Coronary artery (tissue), 2 donors: ENCODE measurements at regions not wholly inside any gene's neighbourhood (a gene's known extent, or its start where the extent isn't known, plus 50 kb on each side); places are given as distances from the start of the nearest gene placed in this dataset.

Experiments used
- DNase-seq: peaks from one replicate; pipeline ENCODE4 v3.0.0-alpha.2; 2017; ENCODE audit warnings: low spot score
- H3K27ac ChIP-seq, 2 donors: fragments of 200-600 bp; sonication (generic); one replicate each; pipeline ENCODE4 v1.5.1; 2016 to 2019
- H3K4me3 ChIP-seq: fragments of 200-600 bp; sonication (generic); 2 replicates; pipeline ENCODE4 v1.5.1; 2016; ENCODE audit warnings: mild to moderate bottlenecking, moderate library complexity
- TF ChIP-seq, protein P1 (sequence below): fragments of 200-600 bp; sonication (generic); IDR thresholded peaks from one replicate; pipeline ENCODE4 v1.5.1; 2019; ENCODE audit warnings: antibody characterized with exemption

DNA sequence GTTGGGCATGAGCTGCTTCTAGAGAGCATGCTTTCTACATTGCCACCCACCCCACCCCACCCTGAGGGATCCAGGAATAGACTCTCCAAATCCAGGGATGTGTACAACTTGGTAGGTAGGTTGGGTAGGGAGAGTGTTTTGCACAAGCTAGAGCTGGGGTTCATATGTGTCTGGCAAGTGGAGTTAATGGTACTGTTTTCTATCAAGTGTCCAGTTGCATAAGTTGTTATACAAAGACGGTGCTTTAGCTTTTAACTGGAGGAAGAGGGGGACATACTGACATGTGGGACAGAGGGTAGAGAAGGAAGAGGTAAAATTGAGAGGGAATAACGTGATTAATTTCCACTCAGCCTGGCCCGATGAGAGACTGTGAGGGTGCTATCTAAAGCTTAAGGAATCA lies 51.0 kb upstream of the TNC start:
- Histone ChIP-seq H3K27ac (no peak overlapping the region), H3K4me3 (no peak overlapping the region)
- TF ChIP-seq, protein P1, sequence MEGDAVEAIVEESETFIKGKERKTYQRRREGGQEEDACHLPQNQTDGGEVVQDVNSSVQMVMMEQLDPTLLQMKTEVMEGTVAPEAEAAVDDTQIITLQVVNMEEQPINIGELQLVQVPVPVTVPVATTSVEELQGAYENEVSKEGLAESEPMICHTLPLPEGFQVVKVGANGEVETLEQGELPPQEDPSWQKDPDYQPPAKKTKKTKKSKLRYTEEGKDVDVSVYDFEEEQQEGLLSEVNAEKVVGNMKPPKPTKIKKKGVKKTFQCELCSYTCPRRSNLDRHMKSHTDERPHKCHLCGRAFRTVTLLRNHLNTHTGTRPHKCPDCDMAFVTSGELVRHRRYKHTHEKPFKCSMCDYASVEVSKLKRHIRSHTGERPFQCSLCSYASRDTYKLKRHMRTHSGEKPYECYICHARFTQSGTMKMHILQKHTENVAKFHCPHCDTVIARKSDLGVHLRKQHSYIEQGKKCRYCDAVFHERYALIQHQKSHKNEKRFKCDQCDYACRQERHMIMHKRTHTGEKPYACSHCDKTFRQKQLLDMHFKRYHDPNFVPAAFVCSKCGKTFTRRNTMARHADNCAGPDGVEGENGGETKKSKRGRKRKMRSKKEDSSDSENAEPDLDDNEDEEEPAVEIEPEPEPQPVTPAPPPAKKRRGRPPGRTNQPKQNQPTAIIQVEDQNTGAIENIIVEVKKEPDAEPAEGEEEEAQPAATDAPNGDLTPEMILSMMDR: no peak
- DNase-seq: no peak

DNA sequence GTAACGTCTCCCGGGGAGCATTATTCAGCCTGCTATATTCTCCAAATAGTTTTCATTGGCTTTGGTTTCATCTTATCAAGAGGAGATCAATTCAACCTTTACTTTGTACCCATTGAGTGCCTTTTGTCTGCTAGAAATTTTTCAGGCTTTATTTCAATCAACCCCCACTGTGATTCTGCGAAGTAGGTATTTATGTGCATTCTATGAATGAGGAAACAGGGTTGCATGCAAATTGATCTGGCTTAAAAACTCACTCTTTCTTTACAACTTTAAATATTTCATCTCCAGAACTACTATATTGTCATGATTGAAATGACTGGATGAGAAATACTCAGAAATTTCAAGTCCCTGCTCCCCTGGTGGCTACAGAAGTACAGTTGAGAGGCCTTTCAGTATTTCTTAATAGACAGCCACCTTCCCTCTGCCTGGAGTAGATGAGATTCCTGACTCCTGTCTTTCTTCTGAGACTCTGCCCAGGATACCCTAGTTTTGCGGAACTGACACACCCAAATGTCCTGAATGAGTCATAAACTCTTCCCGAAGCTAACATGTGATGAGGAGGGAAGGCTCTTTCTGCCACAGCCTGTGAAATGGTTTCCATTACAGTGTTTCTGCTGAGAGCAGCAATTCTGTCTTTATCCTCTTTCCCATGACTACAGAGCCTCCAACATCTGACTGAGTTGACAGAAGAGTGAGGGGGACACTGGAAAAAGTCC lies 52.6 kb upstream of the TNC start:
- TF ChIP-seq, protein P1: no peak
- H3K27ac ChIP-seq: no peak overlapping the region
- no peak for DNase-seq
- no peak overlapping the region for H3K4me3 ChIP-seq

DNA sequence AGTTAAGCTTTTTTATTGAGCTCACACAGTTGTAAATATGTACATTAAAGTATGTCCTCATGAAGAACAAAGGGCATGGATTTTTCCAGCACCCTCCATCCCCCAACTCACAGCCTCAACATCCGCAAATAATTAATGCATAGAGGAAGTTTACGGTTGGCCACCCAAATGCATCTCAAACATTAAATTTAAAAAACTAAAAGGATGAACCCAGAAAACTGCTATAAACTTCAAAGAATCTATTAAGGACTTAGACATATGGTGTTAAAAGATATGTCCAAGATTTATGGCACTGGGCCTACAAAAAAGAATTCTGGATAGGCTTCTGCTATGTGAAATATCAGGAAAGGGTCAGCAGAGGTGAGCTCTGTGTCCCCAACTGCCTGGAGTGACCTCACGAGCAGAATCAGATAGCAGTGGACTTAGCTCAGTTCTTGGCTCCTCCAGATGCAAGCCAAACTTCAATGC lies 54.0 kb upstream of the TNC start:
- no peak for DNase-seq
- no peak overlapping the region for H3K27ac ChIP-seq
- H3K4me3 ChIP-seq: no peak overlapping the region
- TF ChIP-seq, protein P1: no peak

DNA sequence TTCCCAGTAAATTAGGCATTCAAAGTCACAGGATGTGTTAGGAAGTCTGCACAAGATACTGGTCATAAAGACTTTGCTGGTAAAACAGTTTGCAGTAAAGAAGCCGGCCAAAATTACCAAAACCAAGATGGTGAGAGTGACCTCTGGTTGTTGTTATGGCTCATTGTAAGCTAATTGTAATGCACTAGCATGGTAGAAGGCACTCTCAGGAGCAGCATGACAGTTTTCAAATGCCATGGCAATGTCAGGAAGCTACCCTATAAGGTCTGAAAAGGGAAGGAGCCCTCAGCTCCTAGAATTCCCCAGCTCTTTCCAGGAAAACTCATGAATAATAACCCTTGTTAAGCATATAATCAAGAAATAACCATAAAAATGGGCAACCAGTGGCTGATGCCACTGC lies 64.3 kb upstream of the TNC start:
- H3K27ac ChIP-seq: no peak overlapping the region
- H3K4me3 ChIP-seq: no peak overlapping the region
- DNase-seq: no peak
- TF ChIP-seq, protein P1: no peak

DNA sequence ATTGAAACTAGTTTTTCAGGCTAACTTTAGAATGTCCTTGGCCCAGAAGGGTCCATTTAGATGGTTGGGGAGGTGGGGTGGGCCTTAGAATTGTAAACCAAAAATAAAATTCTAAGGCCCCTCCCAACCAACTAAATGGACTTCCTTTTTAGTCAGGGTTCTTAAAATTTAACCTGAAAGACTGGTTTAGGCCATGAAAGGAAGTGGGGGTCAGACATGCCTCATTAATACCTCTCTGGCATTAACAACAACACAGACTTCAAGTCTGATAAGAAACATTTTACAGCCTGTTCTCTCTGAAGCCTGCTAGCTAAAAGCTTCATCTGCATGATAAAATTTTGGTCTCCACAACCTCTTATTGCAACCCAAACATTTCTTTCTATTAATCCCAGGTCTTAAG lies 65.5 kb upstream of the TNC start:
- no peak for DNase-seq
- TF ChIP-seq, protein P1: no peak
- Histone ChIP-seq H3K27ac (no peak overlapping the region), H3K4me3 (no peak overlapping the region)

DNA sequence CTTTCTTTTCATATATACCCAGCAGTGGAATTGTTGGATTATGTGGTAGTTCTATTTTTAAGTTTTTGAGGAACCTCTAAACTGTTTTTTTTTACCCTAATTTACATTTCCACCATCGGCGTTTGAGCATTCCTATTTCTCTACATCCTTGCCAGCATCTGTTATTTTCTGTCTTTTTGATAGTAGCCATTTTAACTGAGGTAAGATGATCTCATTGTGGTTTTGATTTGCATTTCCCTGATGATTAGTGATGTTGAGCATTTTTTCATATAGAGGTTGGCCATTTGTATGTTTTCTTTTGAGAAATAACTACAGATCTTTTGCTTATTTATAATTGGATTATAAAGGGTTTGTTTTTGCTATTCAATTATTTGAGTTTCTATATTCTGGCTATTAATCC lies 71.7 kb upstream of the TNC start:
- DNase-seq: no peak
- H3K4me3 ChIP-seq: no peak overlapping the region
- TF ChIP-seq, protein P1: no peak
- no peak overlapping the region for H3K27ac ChIP-seq

DNA sequence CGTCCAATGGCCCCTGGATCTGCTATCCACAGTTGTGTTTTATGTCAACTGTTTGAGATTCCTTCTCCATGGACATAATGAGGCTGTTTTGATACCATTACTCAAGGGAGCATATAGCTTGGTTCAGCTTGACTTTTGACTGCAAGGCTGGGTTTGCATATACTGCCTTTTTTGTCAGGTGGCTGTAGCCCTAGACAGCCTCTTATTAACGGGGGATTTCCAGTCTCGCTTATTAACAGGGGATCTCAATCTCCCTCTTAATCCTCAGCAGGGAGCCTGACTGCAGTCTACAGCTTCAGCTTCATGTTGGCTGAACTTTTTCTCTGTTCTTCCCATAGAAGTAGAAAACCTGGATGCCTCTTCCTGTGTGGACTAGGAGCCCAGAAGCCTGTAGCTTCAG lies 73.7 kb upstream of the TNC start:
- H3K27ac ChIP-seq: no peak overlapping the region
- TF ChIP-seq, protein P1: no peak
- DNase-seq: no peak
- no peak overlapping the region for H3K4me3 ChIP-seq
